Right lobe of liver (tissue), 4 donors: ENCODE measurements at regions not wholly inside any gene's neighbourhood (a gene's known extent, or its start where the extent isn't known, plus 50 kb on each side); places are given as distances from the start of the nearest gene placed in this dataset.

Experiments used
- POLR2A ChIP-seq: fragments of 450-650 bp; IDR thresholded peaks from one replicate; pipeline ENCODE4 v1.6.1; 2017; ENCODE audit warnings: antibody characterized with exemption, mild to moderate bottlenecking
- TF ChIP-seq, protein P1 (sequence below), 4 donors: fragments of 200-600 bp in 3 of 4; fragments of 450-650 bp in 1 of 4; IDR thresholded peaks; one replicate each; pipeline versions ENCODE4 v1.5.1 to v1.8.0; 2016 to 2022; ENCODE audit warnings: antibody characterized with exemption in 4 of 4, mild to moderate bottlenecking in 2 of 4
- donor health status: DM: no; HTN: no; CAD: no.
- donor health status: DM: no; HTN: no; CAD: no.
- donor health status: DM: no; HTN: yes; CAD: no.

- no peak for TF ChIP-seq POLR2A
- TF ChIP-seq, protein P1, sequence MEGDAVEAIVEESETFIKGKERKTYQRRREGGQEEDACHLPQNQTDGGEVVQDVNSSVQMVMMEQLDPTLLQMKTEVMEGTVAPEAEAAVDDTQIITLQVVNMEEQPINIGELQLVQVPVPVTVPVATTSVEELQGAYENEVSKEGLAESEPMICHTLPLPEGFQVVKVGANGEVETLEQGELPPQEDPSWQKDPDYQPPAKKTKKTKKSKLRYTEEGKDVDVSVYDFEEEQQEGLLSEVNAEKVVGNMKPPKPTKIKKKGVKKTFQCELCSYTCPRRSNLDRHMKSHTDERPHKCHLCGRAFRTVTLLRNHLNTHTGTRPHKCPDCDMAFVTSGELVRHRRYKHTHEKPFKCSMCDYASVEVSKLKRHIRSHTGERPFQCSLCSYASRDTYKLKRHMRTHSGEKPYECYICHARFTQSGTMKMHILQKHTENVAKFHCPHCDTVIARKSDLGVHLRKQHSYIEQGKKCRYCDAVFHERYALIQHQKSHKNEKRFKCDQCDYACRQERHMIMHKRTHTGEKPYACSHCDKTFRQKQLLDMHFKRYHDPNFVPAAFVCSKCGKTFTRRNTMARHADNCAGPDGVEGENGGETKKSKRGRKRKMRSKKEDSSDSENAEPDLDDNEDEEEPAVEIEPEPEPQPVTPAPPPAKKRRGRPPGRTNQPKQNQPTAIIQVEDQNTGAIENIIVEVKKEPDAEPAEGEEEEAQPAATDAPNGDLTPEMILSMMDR (IDR thresholded peaks at IDR 0.05) = peak; percentile 81 to 94 (median 91)
These were observed 1099.8 kb upstream of the TENM3 start for GRCh38 chr4:181143250-181143854.
